CD14-positive monocyte (primary cell): ENCODE measurements at regions not wholly inside any gene's neighbourhood (a gene's known extent, or its start where the extent isn't known, plus 50 kb on each side); places are given as distances from the start of the nearest gene placed in this dataset.

Experiments used
- DNase-seq, 3 donors: peaks; one replicate each; pipeline ENCODE4 v3.0.0-alpha.2; 2011 to 2022
- H2AFZ ChIP-seq: 2 replicates; pipeline ENCODE4 v1.6.0; 2012; ENCODE audit warnings: mild to moderate bottlenecking, low read depth, low read length, inconsistent platforms; ENCODE audit not compliant: insufficient read depth, poor library complexity, severe bottlenecking
- H3K27ac ChIP-seq, 2 donors: 1 replicate in 1 of 2; 2 replicates in 1 of 2; pipeline ENCODE4 v1.5.1; 2012 to 2013; ENCODE audit warnings: low read length in 2 of 2, control low read depth in 1 of 2, inconsistent platforms in 1 of 2, low read depth in 1 of 2, mild to moderate bottlenecking in 1 of 2
- H3K27me3 ChIP-seq, 2 donors: one replicate each; pipeline versions ENCODE4 v1.6.0 to v1.6.1; 2011 to 2013; ENCODE audit warnings: low read length in 2 of 2; ENCODE audit not compliant: control insufficient read depth in 2 of 2, insufficient read depth in 2 of 2
- H3K36me3 ChIP-seq, 2 donors: replicated peaks in 1 of 2; 1 replicate in 1 of 2; 2 replicates in 1 of 2; pipeline versions ENCODE4 v1.5.1 to v1.6.1; 2012 to 2013; ENCODE audit warnings: low read length in 2 of 2, control low read depth in 1 of 2, inconsistent platforms in 1 of 2, mild to moderate bottlenecking in 1 of 2; ENCODE audit not compliant: insufficient read depth in 2 of 2, control insufficient read depth in 1 of 2
- H3K4me1 ChIP-seq, 2 donors: 1 replicate in 1 of 2; 2 replicates in 1 of 2; pipeline versions ENCODE4 v1.5.1 to v1.6.1; 2012 to 2013; ENCODE audit warnings: low read length in 2 of 2, control low read depth in 1 of 2, inconsistent platforms in 1 of 2, mild to moderate bottlenecking in 1 of 2, moderate library complexity in 1 of 2; ENCODE audit not compliant: insufficient read depth in 2 of 2, control insufficient read depth in 1 of 2
- H3K4me2 ChIP-seq: replicated peaks from 2 replicates; pipeline ENCODE3; 2012; ENCODE audit warnings: low read length, moderate library complexity, mild to moderate bottlenecking; ENCODE audit not compliant: poor library complexity, severe bottlenecking; ENCODE audit errors: extremely low read depth
- H3K4me3 ChIP-seq, 3 experiments: fragments of 200-600 bp in 1 of 3; sonication (generic) in 1 of 3; replicated peaks in 1 of 3; 1 replicate in 2 of 3; 2 replicates in 1 of 3; pipeline ENCODE4 v1.5.1; 2011 to 2013; ENCODE audit warnings: low read length in 3 of 3, mild to moderate bottlenecking in 3 of 3, control low read depth in 2 of 3, low read depth in 2 of 3, inconsistent platforms in 1 of 3, moderate library complexity in 1 of 3
- H3K79me2 ChIP-seq: 2 replicates; pipeline ENCODE4 v1.6.0; 2012; ENCODE audit warnings: mild to moderate bottlenecking, control low read depth, inconsistent platforms, low read length, moderate library complexity; ENCODE audit not compliant: insufficient read depth
- H3K9ac ChIP-seq: 2 replicates; pipeline ENCODE4 v1.6.0; 2017; ENCODE audit warnings: low read length, mild to moderate bottlenecking; ENCODE audit not compliant: insufficient read depth, poor library complexity, severe bottlenecking
- H3K9me3 ChIP-seq, 2 donors: replicated peaks in 1 of 2; 1 replicate in 1 of 2; 2 replicates in 1 of 2; pipeline versions ENCODE4 v1.5.1 to v1.6.1; 2012 to 2013; ENCODE audit warnings: low read length in 2 of 2, control low read depth in 1 of 2; ENCODE audit not compliant: control insufficient read depth in 1 of 2, insufficient read depth in 1 of 2
- H4K20me1 ChIP-seq: 2 replicates; pipeline ENCODE4 v1.6.0; 2012; ENCODE audit warnings: mild to moderate bottlenecking, low read length, control low read depth, moderate library complexity; ENCODE audit not compliant: insufficient read depth
- H3K27ac Mint-ChIP-seq, 7 donors: one replicate each; pipeline ENCODE4 v1.8.0; 2020; ENCODE audit warnings: mild to moderate bottlenecking in 7 of 7, mixed read lengths in 7 of 7, moderate library complexity in 6 of 7, inconsistent platforms in 2 of 7
- H3K27me3 Mint-ChIP-seq, 3 donors: one replicate each; pipeline ENCODE4 v1.8.0; 2021 to 2022; ENCODE audit warnings: low read depth in 3 of 3, mild to moderate bottlenecking in 3 of 3, mixed read lengths in 3 of 3, moderate library complexity in 3 of 3, inconsistent platforms in 1 of 3
- H3K36me3 Mint-ChIP-seq, 2 donors: one replicate each; pipeline ENCODE4 v1.8.0; 2020; ENCODE audit warnings: mixed read lengths in 2 of 2, inconsistent platforms in 1 of 2, mild to moderate bottlenecking in 1 of 2
- H3K4me1 Mint-ChIP-seq: one replicate; pipeline ENCODE4 v1.8.0; 2020; ENCODE audit warnings: mild to moderate bottlenecking, mixed read lengths
- H3K4me3 Mint-ChIP-seq, 2 donors: one replicate each; pipeline ENCODE4 v1.8.0; 2020; ENCODE audit warnings: mild to moderate bottlenecking in 2 of 2, mixed read lengths in 2 of 2, moderate library complexity in 1 of 2
- H3K9me3 Mint-ChIP-seq, 7 donors: one replicate each; pipeline ENCODE4 v1.8.0; 2020 to 2022; ENCODE audit warnings: mixed read lengths in 7 of 7, mild to moderate bottlenecking in 6 of 7, moderate library complexity in 6 of 7, inconsistent platforms in 2 of 7
- CTCF ChIP-seq: fragments of 200-600 bp; IDR thresholded peaks from one replicate; pipeline ENCODE4 v1.8.0; 2022; ENCODE audit warnings: antibody characterized with exemption, mild to moderate bottlenecking
- WGBS: methylation state at CpG from one replicate; pipeline ENCODE4 v1.1.5; 2013; ENCODE audit warnings: missing lambda C conversion rate; ENCODE audit not compliant: insufficient coverage; 5-methylcytosine and 5-hydroxymethylcytosine counted together
- intact Hi-C, 2 donors: fragments of 100-400 bp; cut with micrococcal nuclease; formaldehyde crosslinking; loops; one replicate each; pipeline versions ENCODE4 v1.15.0 to v1.15.1; 2023

- peaks cover 0 to 2% (median 0%) of the 10 kb centered on the region in 7 donors for H3K9me3 Mint-ChIP-seq
- DNase-seq, result no peak
Measured at GRCh38 chr12:111085096-111085495, 164.7 kb upstream of the MYL2 start.

GRCh38 chr12:111084605-111085004 lies 164.2 kb upstream of the MYL2 start:
- Histone ChIP-seq H4K20me1 (no peaks in the 10 kb centered on the region), H3K9ac (no peak overlapping the region), H3K27me3 (no peaks in the 10 kb centered on the region), H3K4me1 (no peaks in the 10 kb centered on the region), H3K9me3 (no peaks in the 10 kb centered on the region), H2AFZ (no peak overlapping the region), H3K4me2 (no peak overlapping the region), H3K27ac (no peak overlapping the region), H3K36me3 (no peaks in the 10 kb centered on the region), H3K4me3 (no peak overlapping the region), H3K79me2 (no peaks in the 10 kb centered on the region)
- intact Hi-C loops, result no loop called here
- H3K9me3 Mint-ChIP-seq, result no peaks in the 10 kb centered on the region
- H3K4me3 Mint-ChIP-seq, result no peak overlapping the region
- no peak overlapping the region for H3K27ac Mint-ChIP-seq
- no peak for DNase-seq
- no peaks in the 10 kb centered on the region for H3K36me3 Mint-ChIP-seq
- no peak for TF ChIP-seq CTCF
- H3K27me3 Mint-ChIP-seq, result peaks cover 3 to 8% (median 4%) of the 10 kb centered on the region in 3 donors
- H3K4me1 Mint-ChIP-seq, result peaks cover 4% of the 10 kb centered on the region
- WGBS, result 100% methylated on average over 1 of the region's 15 CpGs

More at GRCh38 chr12:111085096-111085495, 164.7 kb upstream of the MYL2 start:
- no peak for TF ChIP-seq CTCF
- no peaks in the 10 kb centered on the region for H4K20me1 ChIP-seq
- no CpG with 5 or more reads among the region's 1 CpG for WGBS
- no peaks in the 10 kb centered on the region for H3K36me3 Mint-ChIP-seq
- H3K36me3 ChIP-seq, result no peaks in the 10 kb centered on the region
- intact Hi-C loops, result no loop called here
- H3K9ac ChIP-seq, result no peak overlapping the region
- peaks cover 3 to 8% (median 4%) of the 10 kb centered on the region in 3 donors for H3K27me3 Mint-ChIP-seq
- H3K9me3 ChIP-seq, result no peaks in the 10 kb centered on the region
- no peaks in the 10 kb centered on the region for H3K4me1 ChIP-seq
- no peak overlapping the region for H3K4me3 ChIP-seq
- no peak overlapping the region for H2AFZ ChIP-seq
- no peak overlapping the region for H3K27ac Mint-ChIP-seq
- H3K79me2 ChIP-seq, result no peaks in the 10 kb centered on the region
- no peak overlapping the region for H3K27ac ChIP-seq
- peaks cover 8% of the 10 kb centered on the region for H3K4me1 Mint-ChIP-seq
- no peaks in the 10 kb centered on the region for H3K27me3 ChIP-seq
- H3K4me2 ChIP-seq, result no peak overlapping the region
- H3K4me3 Mint-ChIP-seq, result no peak overlapping the region
